NCI-H1105 (cell line): ENCODE measurements at regions not wholly inside any gene's neighbourhood (a gene's known extent, or its start where the extent isn't known, plus 50 kb on each side); places are given as distances from the start of the nearest gene placed in this dataset.
A peak's percentile ranks its signal among the peaks of the same experiment; 100 is the strongest.
"Not testable (repeated sequence)": the region's sequence is repeated elsewhere in the genome, so short reads cannot be mapped to it uniquely, and the experiment has no call there.

Experiments used
- DNase-seq: peaks from one replicate; lab custom pipeline; 2025; lab: John Stamatoyannopoulos, UW

GRCh38 chrX:13381514-13381913, 61.7 kb upstream of the ATXN3L start:
- DNase-seq: no peak

GRCh38 chrX:13380211-13380610, 60.4 kb upstream of the ATXN3L start:
- DNase-seq: no peak

GRCh38 chrX:13378562-13379518, 59.0 kb upstream of the ATXN3L start:
- not testable (repeated sequence) for DNase-seq

- DNase-seq: no peak
These were observed 57.7 kb upstream of the ATXN3L start for GRCh38 chrX:13377550-13377934.

GRCh38 chrX:13376857-13377549, 57.1 kb upstream of the ATXN3L start:
- peak; percentile 84 for DNase-seq

- DNase-seq: not testable (repeated sequence)
These were observed 55.7 kb upstream of the ATXN3L start for GRCh38 chrX:13375596-13375995.

DNA sequence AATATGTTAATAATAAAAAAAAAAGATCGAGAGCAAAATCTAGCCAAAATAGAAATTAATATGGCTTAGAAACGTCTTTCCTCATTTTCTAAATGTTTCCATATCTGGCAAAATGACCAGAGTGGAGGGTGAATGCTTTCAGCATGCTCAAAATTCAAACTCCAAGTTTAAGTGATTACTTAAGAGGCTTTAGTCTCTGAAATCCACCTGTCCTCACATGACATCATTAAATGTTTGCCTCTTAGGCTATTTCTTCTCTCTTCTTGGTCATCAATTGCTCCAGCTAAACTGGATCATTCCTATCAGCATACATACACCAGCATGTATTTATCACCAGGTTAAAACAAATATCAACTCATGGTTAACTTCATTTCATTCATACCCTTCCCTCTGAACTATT, 54.5 kb upstream of the ATXN3L start:
- DNase-seq: no peak

DNA sequence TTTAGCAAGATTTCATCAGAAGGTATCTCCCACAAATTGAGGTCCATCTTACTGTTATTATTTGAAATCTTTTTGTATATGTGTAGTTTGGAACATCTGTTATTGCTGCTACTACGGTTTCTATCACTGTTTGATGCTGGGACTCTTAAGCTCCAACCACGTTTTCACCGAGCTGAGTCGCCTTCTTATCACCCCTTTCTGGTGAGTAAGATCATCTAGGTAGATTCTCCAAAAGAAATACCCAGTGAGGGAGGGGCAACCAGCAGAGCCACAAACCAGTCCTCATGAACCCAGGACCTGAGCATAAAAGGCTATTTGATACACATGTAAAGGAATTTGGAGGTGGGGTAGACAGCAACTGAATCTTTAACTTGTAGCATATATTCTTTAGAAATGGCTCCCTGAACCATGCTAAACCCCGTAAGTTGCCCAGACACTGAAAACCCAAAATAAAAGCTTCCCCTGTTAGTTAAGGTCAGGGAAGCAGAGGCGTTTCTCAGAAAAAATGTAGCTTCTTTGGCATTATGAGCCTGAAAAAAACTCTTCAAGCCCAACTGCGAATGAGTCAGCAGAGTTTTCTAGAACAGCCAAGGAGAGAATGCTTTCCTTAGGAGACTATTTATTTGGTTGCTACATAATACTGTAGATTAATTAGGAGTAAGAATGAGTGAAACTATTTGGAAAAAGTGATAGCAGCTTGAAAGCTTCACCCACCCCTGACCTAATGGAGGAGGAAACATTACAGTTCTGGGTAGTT, 53.8 kb upstream of the ATXN3L start:
- no peak for DNase-seq

DNA sequence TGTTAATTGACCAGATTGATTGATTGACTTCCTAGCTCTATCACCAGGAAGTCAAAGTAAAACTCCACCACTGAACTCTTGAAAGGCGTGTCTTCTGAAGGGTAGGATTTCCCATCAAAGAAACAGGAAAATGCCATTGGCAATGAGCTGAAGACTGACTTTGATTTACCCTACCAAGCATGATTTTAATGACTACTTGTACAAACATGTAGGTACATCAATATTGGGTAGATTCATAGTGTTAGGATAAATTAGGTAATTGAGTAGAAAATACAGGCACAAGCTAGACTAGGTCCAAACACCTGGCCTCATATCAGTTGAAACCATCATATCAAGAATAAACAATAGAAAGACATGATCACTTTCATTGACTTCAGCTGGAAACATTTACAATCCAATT, 53.2 kb upstream of the ATXN3L start:
- DNase-seq: no peak

GRCh38 chrX:13372203-13372980, 52.5 kb upstream of the ATXN3L start:
- DNase-seq: no peak

- no peak for DNase-seq
These were observed 51.3 kb upstream of the ATXN3L start for GRCh38 chrX:13371186-13371585.

GRCh38 chrX:13370713-13371112, 50.9 kb upstream of the ATXN3L start:
- no peak for DNase-seq
